PFSK-1 (cell line): ENCODE measurements at regions not wholly inside any gene's neighbourhood (a gene's known extent, or its start where the extent isn't known, plus 50 kb on each side); places are given as distances from the start of the nearest gene placed in this dataset.

Source experiments
- FOXP2 ChIP-seq: optimal IDR thresholded peaks from 2 replicates; pipeline ENCODE3; 2011; ENCODE audit warnings: borderline replicate concordance, control low read depth, inconsistent platforms; ENCODE audit not compliant: insufficient read depth; ENCODE audit errors: extremely low read length, extremely low read depth
- POLR2AphosphoS5 ChIP-seq: IDR thresholded peaks from 2 replicates; pipeline ENCODE4 v1.6.1; 2012; ENCODE audit warnings: low read depth, mild to moderate bottlenecking, control low read depth, low read length, moderate library complexity
- SIN3A ChIP-seq: IDR thresholded peaks from 2 replicates; pipeline ENCODE4 v1.6.1; 2012; ENCODE audit warnings: mild to moderate bottlenecking, low read length, moderate library complexity, borderline replicate concordance; ENCODE audit not compliant: insufficient read depth
- TAF1 ChIP-seq: IDR thresholded peaks from 2 replicates; pipeline ENCODE4 v1.6.1; 2012; ENCODE audit warnings: low read length, control low read depth, borderline replicate concordance; ENCODE audit not compliant: insufficient read depth
- TF ChIP-seq, protein P1 (sequence below), 2 experiments: IDR thresholded peaks; 2 replicates each; pipeline versions ENCODE4 v1.6.1 to v1.8.0; 2011 to 2012; ENCODE audit warnings: low read depth in 2 of 2, low read length in 2 of 2, control low read depth in 1 of 2, inconsistent platforms in 1 of 2, mild to moderate bottlenecking in 1 of 2, moderate library complexity in 1 of 2; ENCODE audit not compliant: insufficient read depth in 1 of 2

DNA sequence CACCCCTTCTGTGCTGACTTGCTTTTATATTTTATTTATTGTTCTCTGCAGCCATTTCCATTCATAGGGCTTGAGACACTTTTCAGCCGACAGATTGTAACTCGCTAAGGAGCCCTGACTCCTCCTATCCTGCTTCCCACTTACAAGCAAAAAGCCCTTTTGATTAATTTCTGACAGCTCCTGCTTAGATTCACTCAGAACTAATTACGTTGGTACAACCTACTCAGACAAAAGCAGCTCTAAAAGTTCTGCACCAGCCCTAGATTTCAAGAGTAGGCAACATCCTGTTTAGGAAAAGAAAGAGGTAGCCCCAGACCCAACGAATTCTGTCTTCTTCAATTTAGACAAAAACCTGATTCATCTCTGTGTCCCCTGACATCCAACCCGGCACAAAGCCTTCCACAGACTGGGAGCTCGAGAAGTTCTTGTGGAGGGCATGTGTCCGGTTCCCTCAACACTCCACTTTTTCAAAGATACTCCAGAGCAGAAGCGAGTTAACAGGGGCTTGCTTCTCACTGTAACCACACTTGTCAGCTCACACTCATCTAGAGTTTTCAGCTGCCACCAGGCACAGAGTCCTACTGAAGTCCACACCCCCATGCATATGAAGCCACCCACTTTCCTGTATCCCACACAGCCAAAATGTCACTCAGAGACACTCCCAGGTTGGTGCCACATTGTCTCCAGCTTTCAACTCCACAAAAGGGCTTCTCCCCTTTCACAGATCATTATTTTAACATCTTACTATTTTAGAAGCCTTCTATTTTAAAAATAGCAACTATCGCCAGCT is 113.6 kb upstream of the NFE2L3 start:
- TF ChIP-seq, protein P1, sequence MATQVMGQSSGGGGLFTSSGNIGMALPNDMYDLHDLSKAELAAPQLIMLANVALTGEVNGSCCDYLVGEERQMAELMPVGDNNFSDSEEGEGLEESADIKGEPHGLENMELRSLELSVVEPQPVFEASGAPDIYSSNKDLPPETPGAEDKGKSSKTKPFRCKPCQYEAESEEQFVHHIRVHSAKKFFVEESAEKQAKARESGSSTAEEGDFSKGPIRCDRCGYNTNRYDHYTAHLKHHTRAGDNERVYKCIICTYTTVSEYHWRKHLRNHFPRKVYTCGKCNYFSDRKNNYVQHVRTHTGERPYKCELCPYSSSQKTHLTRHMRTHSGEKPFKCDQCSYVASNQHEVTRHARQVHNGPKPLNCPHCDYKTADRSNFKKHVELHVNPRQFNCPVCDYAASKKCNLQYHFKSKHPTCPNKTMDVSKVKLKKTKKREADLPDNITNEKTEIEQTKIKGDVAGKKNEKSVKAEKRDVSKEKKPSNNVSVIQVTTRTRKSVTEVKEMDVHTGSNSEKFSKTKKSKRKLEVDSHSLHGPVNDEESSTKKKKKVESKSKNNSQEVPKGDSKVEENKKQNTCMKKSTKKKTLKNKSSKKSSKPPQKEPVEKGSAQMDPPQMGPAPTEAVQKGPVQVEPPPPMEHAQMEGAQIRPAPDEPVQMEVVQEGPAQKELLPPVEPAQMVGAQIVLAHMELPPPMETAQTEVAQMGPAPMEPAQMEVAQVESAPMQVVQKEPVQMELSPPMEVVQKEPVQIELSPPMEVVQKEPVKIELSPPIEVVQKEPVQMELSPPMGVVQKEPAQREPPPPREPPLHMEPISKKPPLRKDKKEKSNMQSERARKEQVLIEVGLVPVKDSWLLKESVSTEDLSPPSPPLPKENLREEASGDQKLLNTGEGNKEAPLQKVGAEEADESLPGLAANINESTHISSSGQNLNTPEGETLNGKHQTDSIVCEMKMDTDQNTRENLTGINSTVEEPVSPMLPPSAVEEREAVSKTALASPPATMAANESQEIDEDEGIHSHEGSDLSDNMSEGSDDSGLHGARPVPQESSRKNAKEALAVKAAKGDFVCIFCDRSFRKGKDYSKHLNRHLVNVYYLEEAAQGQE (IDR thresholded peaks at IDR 0.05; ENCODE audit: insufficient read depth in 1 of 2, low read depth in 2 of 2, low read length in 2 of 2), result no peak
- TF ChIP-seq TAF1 (no peak), SIN3A (no peak), POLR2AphosphoS5 (no peak)

DNA sequence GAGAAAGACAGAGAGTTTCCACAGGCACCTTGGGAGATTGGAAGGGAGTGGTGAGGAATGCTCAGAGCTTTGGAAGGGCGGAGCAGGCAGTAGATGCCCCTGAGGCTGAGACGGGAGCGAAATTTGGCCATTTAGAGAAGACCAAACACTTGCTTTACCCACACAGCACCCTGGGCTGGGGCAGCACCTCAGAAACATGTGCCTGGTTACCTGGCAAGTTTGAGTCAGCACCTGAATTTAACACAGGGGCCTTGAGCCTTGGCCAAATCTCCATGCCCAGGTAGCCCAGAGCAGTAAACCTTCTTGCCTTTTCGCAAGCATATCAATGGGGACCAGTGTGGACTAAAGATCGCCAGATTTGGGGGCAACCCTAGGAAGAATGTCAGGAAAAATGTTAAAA is 111.9 kb upstream of the NFE2L3 start:
- TF ChIP-seq FOXP2, result no peak
- no peak for TF ChIP-seq POLR2AphosphoS5
- no peak for TF ChIP-seq TAF1
- TF ChIP-seq, protein P1 (IDR thresholded peaks at IDR 0.05; ENCODE audit: insufficient read depth in 1 of 2, low read depth in 2 of 2, low read length in 2 of 2), result no peak
- TF ChIP-seq SIN3A, result no peak

DNA sequence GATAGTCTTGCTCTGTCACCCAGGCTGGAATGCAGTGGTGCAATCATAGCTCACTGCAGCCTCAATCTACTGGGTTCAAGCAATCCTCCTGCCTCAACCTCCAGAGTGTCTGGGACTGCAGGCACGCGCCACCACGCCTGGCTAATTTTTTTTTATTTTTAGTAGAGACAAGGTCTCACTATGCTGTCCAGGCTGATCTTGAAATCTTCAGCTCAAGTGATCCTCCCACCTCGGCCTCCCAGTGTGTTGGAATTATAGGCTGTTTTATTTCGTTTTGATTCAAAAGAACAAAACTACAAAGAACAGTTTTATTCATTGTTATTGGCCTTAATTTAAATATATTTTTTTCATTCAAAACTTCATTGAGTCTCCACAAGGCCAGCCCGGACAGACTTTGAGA is 109.8 kb upstream of the NFE2L3 start:
- TF ChIP-seq, protein P1 (IDR thresholded peaks at IDR 0.05; ENCODE audit: insufficient read depth in 1 of 2, low read depth in 2 of 2, low read length in 2 of 2), result no peak
- no peak for TF ChIP-seq FOXP2
- TF ChIP-seq SIN3A, result no peak
- TF ChIP-seq TAF1, result no peak
- TF ChIP-seq POLR2AphosphoS5, result no peak

DNA sequence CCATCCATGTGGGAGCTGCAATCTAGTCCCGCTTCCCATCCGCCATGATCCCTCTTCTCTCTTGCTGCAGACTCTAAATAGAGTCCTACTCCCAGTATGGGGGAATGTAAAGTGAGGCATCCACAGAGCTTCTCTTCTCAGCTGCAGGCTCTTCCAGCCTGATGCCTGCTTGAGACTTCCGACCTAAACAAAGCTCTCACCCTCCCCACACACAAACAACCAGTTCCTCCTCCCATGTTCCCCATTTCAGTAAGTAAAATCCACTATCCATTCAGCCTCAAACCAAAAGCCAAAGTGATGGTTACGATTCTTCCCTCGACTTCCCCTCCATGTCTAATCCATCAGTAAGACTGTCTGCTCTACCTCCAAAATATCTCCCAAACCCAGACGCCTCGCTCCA is 108.2 kb upstream of the NFE2L3 start:
- TF ChIP-seq POLR2AphosphoS5 (no peak), FOXP2 (no peak), SIN3A (no peak), TAF1 (no peak)
- TF ChIP-seq, protein P1 (IDR thresholded peaks at IDR 0.05; ENCODE audit: insufficient read depth in 1 of 2, low read depth in 2 of 2, low read length in 2 of 2), result no peak
